SK-N-SH treated with all-trans-retinoic acid at 6 μM for 48 hours (cell line): ENCODE measurements at regions not wholly inside any gene's neighbourhood (a gene's known extent, or its start where the extent isn't known, plus 50 kb on each side); places are given as distances from the start of the nearest gene placed in this dataset.

Experiments used
- ATAC-seq: fragments of 200-7000 bp; cut with Tn5 transposase; 3 replicates; pipeline ENCODE4 v1.9.1; 2020; ENCODE audit warnings: mild to moderate bottlenecking, moderate library complexity
- ARNTL ChIP-seq: fragments of 450-650 bp; formaldehyde crosslinking; IDR thresholded peaks from 2 replicates; pipeline ENCODE4 v1.5.0; 2020; ENCODE audit warnings: low read depth, mild to moderate bottlenecking, moderate library complexity, borderline replicate concordance
- ESRRG ChIP-seq: fragments of 250-450 bp; sonication (Bioruptor Pico); IDR thresholded peaks from 2 replicates; pipeline ENCODE4 v1.6.1; 2021; ENCODE audit warnings: mild to moderate bottlenecking
- GLIS3 ChIP-seq: fragments of 250-450 bp; sonication (Bioruptor Pico); IDR thresholded peaks from 2 replicates; pipeline ENCODE4 v1.5.0; 2020; ENCODE audit warnings: mild to moderate bottlenecking, moderate library complexity
- ISL1 ChIP-seq: fragments of 250-450 bp; sonication (Bioruptor Pico); IDR thresholded peaks from 2 replicates; pipeline ENCODE4 v2.1.2; 2022; ENCODE audit warnings: mild to moderate bottlenecking, moderate library complexity
- POU6F1 ChIP-seq: fragments of 250-450 bp; sonication (Bioruptor Pico); IDR thresholded peaks from 2 replicates; pipeline ENCODE4 v1.8.0; 2021; ENCODE audit warnings: low read depth, mild to moderate bottlenecking, moderate library complexity, borderline replicate concordance
- PPARA ChIP-seq: fragments of 250-450 bp; sonication (Bioruptor Pico); IDR thresholded peaks from 2 replicates; pipeline ENCODE4 v1.5.0; 2020; ENCODE audit warnings: mild to moderate bottlenecking, borderline replicate concordance
- RARB ChIP-seq: fragments of 250-450 bp; sonication (Bioruptor Pico); IDR thresholded peaks from 2 replicates; pipeline ENCODE4 v1.8.0; 2021; ENCODE audit warnings: mild to moderate bottlenecking, moderate library complexity
- SNAI2 ChIP-seq: fragments of 250-450 bp; sonication (Bioruptor Pico); IDR thresholded peaks from 2 replicates; pipeline ENCODE4 v1.5.0; 2020; ENCODE audit warnings: mild to moderate bottlenecking, moderate library complexity
- TCF4 ChIP-seq: fragments of 250-450 bp; sonication (Bioruptor Pico); IDR thresholded peaks from 2 replicates; pipeline ENCODE4 v1.8.0; 2021; ENCODE audit warnings: mild to moderate bottlenecking, moderate library complexity, borderline replicate concordance
- TSHZ2 ChIP-seq: fragments of 250-450 bp; sonication (Bioruptor Pico); IDR thresholded peaks from 2 replicates; pipeline ENCODE4 v1.5.0; 2020; ENCODE audit warnings: mild to moderate bottlenecking, moderate library complexity
- ZC3H10 ChIP-seq: fragments of 250-450 bp; sonication (Bioruptor Pico); IDR thresholded peaks from 2 replicates; pipeline ENCODE4 v1.5.1; 2021; ENCODE audit warnings: mild to moderate bottlenecking, moderate library complexity
- ZFP3 ChIP-seq: fragments of 250-450 bp; sonication (Bioruptor Pico); IDR thresholded peaks from 2 replicates; pipeline ENCODE4 v1.5.0; 2020; ENCODE audit warnings: mild to moderate bottlenecking, moderate library complexity
- ZFP30 ChIP-seq: fragments of 450-650 bp; formaldehyde crosslinking; IDR thresholded peaks from 2 replicates; pipeline ENCODE4 v1.5.0; 2022; ENCODE audit warnings: mild to moderate bottlenecking, moderate library complexity
- ZNF565 ChIP-seq: fragments of 450-650 bp; formaldehyde crosslinking; conservative IDR thresholded peaks from 2 replicates; pipeline ENCODE4 v1.5.0; 2020; ENCODE audit warnings: low read depth, mild to moderate bottlenecking, moderate library complexity
- ZNF70 ChIP-seq: fragments of 450-650 bp; formaldehyde crosslinking; IDR thresholded peaks from 2 replicates; pipeline ENCODE4 v1.5.0; 2020; ENCODE audit warnings: mild to moderate bottlenecking, moderate library complexity
- ZNF8 ChIP-seq: fragments of 450-650 bp; formaldehyde crosslinking; IDR thresholded peaks from 2 replicates; pipeline ENCODE4 v1.5.0; 2020; ENCODE audit warnings: mild to moderate bottlenecking, moderate library complexity
- TF ChIP-seq, protein P1 (sequence below): fragments of 250-450 bp; sonication (Bioruptor Pico); IDR thresholded peaks from 2 replicates; pipeline ENCODE4 v1.8.0; 2020; ENCODE audit warnings: mild to moderate bottlenecking, moderate library complexity, borderline replicate concordance
- TF ChIP-seq, protein P2 (sequence below): fragments of 250-450 bp; sonication (Bioruptor Pico); IDR thresholded peaks from 2 replicates; pipeline ENCODE4 v1.5.1; 2020; ENCODE audit warnings: low read depth, mild to moderate bottlenecking, moderate library complexity

GRCh38 chr2:220572385-220572784 lies 945.0 kb downstream of the SLC4A3 start (continued):
- TF ChIP-seq, protein P1, sequence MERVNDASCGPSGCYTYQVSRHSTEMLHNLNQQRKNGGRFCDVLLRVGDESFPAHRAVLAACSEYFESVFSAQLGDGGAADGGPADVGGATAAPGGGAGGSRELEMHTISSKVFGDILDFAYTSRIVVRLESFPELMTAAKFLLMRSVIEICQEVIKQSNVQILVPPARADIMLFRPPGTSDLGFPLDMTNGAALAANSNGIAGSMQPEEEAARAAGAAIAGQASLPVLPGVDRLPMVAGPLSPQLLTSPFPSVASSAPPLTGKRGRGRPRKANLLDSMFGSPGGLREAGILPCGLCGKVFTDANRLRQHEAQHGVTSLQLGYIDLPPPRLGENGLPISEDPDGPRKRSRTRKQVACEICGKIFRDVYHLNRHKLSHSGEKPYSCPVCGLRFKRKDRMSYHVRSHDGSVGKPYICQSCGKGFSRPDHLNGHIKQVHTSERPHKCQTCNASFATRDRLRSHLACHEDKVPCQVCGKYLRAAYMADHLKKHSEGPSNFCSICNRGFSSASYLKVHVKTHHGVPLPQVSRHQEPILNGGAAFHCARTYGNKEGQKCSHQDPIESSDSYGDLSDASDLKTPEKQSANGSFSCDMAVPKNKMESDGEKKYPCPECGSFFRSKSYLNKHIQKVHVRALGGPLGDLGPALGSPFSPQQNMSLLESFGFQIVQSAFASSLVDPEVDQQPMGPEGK (CRISPR knock-in tag) = no peak
- TF ChIP-seq, all 23 proteins: peak for 0

- TF ChIP-seq ZFP3 (no peak), ZNF565 (CRISPR knock-in tag) (no peak), PPARA (no peak), ARNTL (CRISPR knock-in tag) (no peak), SNAI2 (CRISPR knock-in tag) (no peak), ZNF8 (CRISPR knock-in tag) (no peak), ZFP30 (CRISPR knock-in tag) (no peak), RARB (no peak), GLIS3 (CRISPR knock-in tag) (no peak), POU6F1 (CRISPR knock-in tag) (no peak), TCF4 (no peak), ESRRG (no peak), TSHZ2 (no peak), ZNF70 (no peak)
- TF ChIP-seq, protein P1 (CRISPR knock-in tag) = no peak
Observed at GRCh38 chr2:220574038-220574437, 946.6 kb downstream of the SLC4A3 start.

GRCh38 chr2:220575963-220576362 lies 948.5 kb downstream of the SLC4A3 start:
- TF ChIP-seq PPARA (no peak), ISL1 (no peak), ZFP3 (no peak), RARB (no peak), ZNF8 (CRISPR knock-in tag) (no peak), POU6F1 (CRISPR knock-in tag) (no peak), ARNTL (CRISPR knock-in tag) (no peak), ESRRG (no peak), ZC3H10 (CRISPR knock-in tag) (no peak), SNAI2 (CRISPR knock-in tag) (no peak)
- TF ChIP-seq, protein P2, sequence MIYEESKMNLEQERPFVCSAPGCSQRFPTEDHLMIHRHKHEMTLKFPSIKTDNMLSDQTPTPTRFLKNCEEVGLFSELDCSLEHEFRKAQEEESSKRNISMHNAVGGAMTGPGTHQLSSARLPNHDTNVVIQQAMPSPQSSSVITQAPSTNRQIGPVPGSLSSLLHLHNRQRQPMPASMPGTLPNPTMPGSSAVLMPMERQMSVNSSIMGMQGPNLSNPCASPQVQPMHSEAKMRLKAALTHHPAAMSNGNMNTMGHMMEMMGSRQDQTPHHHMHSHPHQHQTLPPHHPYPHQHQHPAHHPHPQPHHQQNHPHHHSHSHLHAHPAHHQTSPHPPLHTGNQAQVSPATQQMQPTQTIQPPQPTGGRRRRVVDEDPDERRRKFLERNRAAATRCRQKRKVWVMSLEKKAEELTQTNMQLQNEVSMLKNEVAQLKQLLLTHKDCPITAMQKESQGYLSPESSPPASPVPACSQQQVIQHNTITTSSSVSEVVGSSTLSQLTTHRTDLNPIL = no peak

More at GRCh38 chr2:220574038-220574437, 946.6 kb downstream of the SLC4A3 start:
- no peak for ATAC-seq

More at GRCh38 chr2:220575963-220576362, 948.5 kb downstream of the SLC4A3 start:
- no peak; the same call in 2 of the 3 replicates for ATAC-seq
